SK-N-SH (cell line): ENCODE measurements at regions not wholly inside any gene's neighbourhood (a gene's known extent, or its start where the extent isn't known, plus 50 kb on each side); places are given as distances from the start of the nearest gene placed in this dataset.

ENCODE experiments used
- CTCF ChIA-PET: fragments of 300-600, 350-600 bp; formaldehyde crosslinking; extraction: SDS; loops from one replicate; lab custom pipeline; 2021; lab: Yijun Ruan, JAX
- POLR2A ChIA-PET: fragments of 350-600 bp; sonication (Branson Sonifier 250); formaldehyde crosslinking; extraction: SDS; loops from one replicate; lab custom pipeline; 2020; ENCODE audit warnings: antibody characterized with exemption, inconsistent platforms; lab: Yijun Ruan, JAX
- DNase-seq: peaks from one replicate; pipeline ENCODE4 v3.0.0; 2012
- H2AFZ ChIP-seq: fragments of 200-600 bp; sonication (generic); 2 replicates; pipeline ENCODE4 v1.8.1; 2016; ENCODE audit warnings: antibody characterized with exemption, mild to moderate bottlenecking, low read depth
- H3F3A ChIP-seq: fragments of 200-600 bp; sonication (generic); replicated peaks from 2 replicates; pipeline ENCODE3; 2016; ENCODE audit warnings: antibody characterized with exemption, mild to moderate bottlenecking; ENCODE audit not compliant: insufficient read depth
- H3K27ac ChIP-seq, 2 experiments: fragments of 200-500 bp in 1 of 2; fragments of 200-600 bp in 1 of 2; sonication (Bioruptor generic) in 1 of 2; sonication (generic), shearing (Covaris generic) in 1 of 2; 2 replicates each; pipeline versions ENCODE4 v1.5.1 to v1.6.1; 2014 to 2016; ENCODE audit warnings: low read depth in 2 of 2, inconsistent platforms in 1 of 2, low read length in 1 of 2, mild to moderate bottlenecking in 1 of 2, mixed read lengths in 1 of 2
- H3K27me3 ChIP-seq: fragments of 200-600 bp; sonication (generic), shearing (Covaris generic); 2 replicates; pipeline ENCODE4 v1.6.1; 2016; ENCODE audit warnings: mixed run types; ENCODE audit not compliant: insufficient read depth
- H3K36me3 ChIP-seq, 2 experiments: fragments of 200-500 bp in 1 of 2; fragments of 200-600 bp in 1 of 2; sonication (Bioruptor generic) in 1 of 2; sonication (generic) in 1 of 2; replicated peaks in 1 of 2; 2 replicates each; pipeline versions ENCODE3 to v1.5.1; 2014 to 2016; ENCODE audit warnings: low read length in 1 of 2, mild to moderate bottlenecking in 1 of 2; ENCODE audit not compliant: insufficient read depth in 2 of 2, control insufficient read depth in 1 of 2
- H3K4me1 ChIP-seq, 2 experiments: fragments of 200-500 bp in 1 of 2; fragments of 200-600 bp in 1 of 2; sonication (Bioruptor generic) in 1 of 2; sonication (generic), shearing (Covaris generic) in 1 of 2; 2 replicates each; pipeline versions ENCODE4 v1.5.1 to v1.6.1; 2014 to 2016; ENCODE audit warnings: low read depth in 1 of 2, low read length in 1 of 2, mixed run types in 1 of 2; ENCODE audit not compliant: insufficient read depth in 2 of 2, control insufficient read depth in 1 of 2
- H3K4me2 ChIP-seq: fragments of 200-600 bp; sonication (generic), shearing (Covaris generic); 2 replicates; pipeline ENCODE4 v1.6.1; 2017; ENCODE audit warnings: mixed run types
- H3K4me3 ChIP-seq, 2 experiments: fragments of 200-500 bp in 1 of 2; fragments of 200-600 bp in 1 of 2; sonication (Bioruptor generic) in 1 of 2; sonication (generic), shearing (Covaris generic) in 1 of 2; 2 replicates each; pipeline versions ENCODE4 v1.5.1 to v1.8.1; 2014 to 2016; ENCODE audit warnings: low read depth in 2 of 2, inconsistent platforms in 1 of 2, low read length in 1 of 2, mild to moderate bottlenecking in 1 of 2, mixed read lengths in 1 of 2, moderate library complexity in 1 of 2
- H3K79me2 ChIP-seq: fragments of 200-600 bp; sonication (generic); 2 replicates; pipeline ENCODE4 v1.8.1; 2017; ENCODE audit warnings: mild to moderate bottlenecking; ENCODE audit not compliant: insufficient read depth
- H3K9ac ChIP-seq: fragments of 200-600 bp; sonication (generic); 2 replicates; pipeline ENCODE4 v1.6.1; 2017; ENCODE audit warnings: mixed run types
- H3K9me2 ChIP-seq: fragments of 200-600 bp; sonication (generic); 2 replicates; pipeline ENCODE4 v1.6.1; 2017; ENCODE audit warnings: mixed run types
- H3K9me3 ChIP-seq: fragments of 200-600 bp; sonication (generic); 2 replicates; pipeline ENCODE4 v1.6.1; 2017; ENCODE audit warnings: mixed run types, mild to moderate bottlenecking, moderate library complexity
- H4K20me1 ChIP-seq: fragments of 200-600 bp; sonication (generic); 2 replicates; pipeline ENCODE4 v1.6.1; 2017; ENCODE audit warnings: mild to moderate bottlenecking, mixed run types; ENCODE audit not compliant: insufficient read depth
- FOSL2 ChIP-seq: IDR thresholded peaks from 2 replicates; pipeline ENCODE4 v1.4.0; 2012; ENCODE audit warnings: low read depth, mild to moderate bottlenecking, moderate library complexity, borderline replicate concordance
- RFX5 ChIP-seq: IDR thresholded peaks from 2 replicates; pipeline ENCODE4 v1.6.1; 2012; ENCODE audit warnings: mild to moderate bottlenecking, improper control_type of control experiment, low read length
- TAF1 ChIP-seq: IDR thresholded peaks from 2 replicates; pipeline ENCODE4 v1.6.1; 2012; ENCODE audit warnings: low read depth, mild to moderate bottlenecking, low read length, moderate library complexity, borderline replicate concordance
- TEAD4 ChIP-seq: IDR thresholded peaks from 2 replicates; pipeline ENCODE4 v1.4.0; 2012; ENCODE audit warnings: mild to moderate bottlenecking, borderline replicate concordance; ENCODE audit not compliant: insufficient read depth
- USF1 ChIP-seq: IDR thresholded peaks from 2 replicates; pipeline ENCODE4 v1.4.0; 2012; ENCODE audit warnings: low read depth, borderline replicate concordance
- WGBS: methylation state at CpG from one replicate; pipeline ENCODE4 v1.1.6; 2017; ENCODE audit warnings: low lambda C conversion rate; 5-methylcytosine and 5-hydroxymethylcytosine counted together
- TF ChIP-seq, protein P1 (sequence below): IDR thresholded peaks from 2 replicates; pipeline ENCODE4; 2012
- TF ChIP-seq, protein P2 (sequence below): fragments of 150-350 bp; IDR thresholded peaks from 2 replicates; pipeline ENCODE4 v1.6.1; 2017; ENCODE audit warnings: antibody characterized with exemption, low read length, low read depth, borderline replicate concordance

GRCh38 chr10:43316988-43317387, 50.1 kb upstream of the RASGEF1A start:
- no peaks in the 10 kb centered on the region for H3K79me2 ChIP-seq
- POLR2A ChIA-PET = no interaction called here
- 52% methylated on average over 5 of the region's 5 CpGs for WGBS
- H3K4me1 ChIP-seq = no peaks in the 10 kb centered on the region; a peak in 1 of 4 replicates
- no peaks in the 10 kb centered on the region; the same call in 1 of the 2 replicates for H3K27me3 ChIP-seq
- no peaks in the 10 kb centered on the region for H3K9me3 ChIP-seq
- H2AFZ ChIP-seq = no peak overlapping the region
- H3K36me3 ChIP-seq = no peaks in the 10 kb centered on the region
- H3K4me2 ChIP-seq = no peak overlapping the region
- no peaks in the 10 kb centered on the region for H3F3A ChIP-seq
- CTCF ChIA-PET = no interaction called here
- no peak for DNase-seq
- no peak overlapping the region for H3K9ac ChIP-seq
- no peaks in the 10 kb centered on the region for H3K9me2 ChIP-seq
- TF ChIP-seq TEAD4 = no peak
- TF ChIP-seq, protein P1, sequence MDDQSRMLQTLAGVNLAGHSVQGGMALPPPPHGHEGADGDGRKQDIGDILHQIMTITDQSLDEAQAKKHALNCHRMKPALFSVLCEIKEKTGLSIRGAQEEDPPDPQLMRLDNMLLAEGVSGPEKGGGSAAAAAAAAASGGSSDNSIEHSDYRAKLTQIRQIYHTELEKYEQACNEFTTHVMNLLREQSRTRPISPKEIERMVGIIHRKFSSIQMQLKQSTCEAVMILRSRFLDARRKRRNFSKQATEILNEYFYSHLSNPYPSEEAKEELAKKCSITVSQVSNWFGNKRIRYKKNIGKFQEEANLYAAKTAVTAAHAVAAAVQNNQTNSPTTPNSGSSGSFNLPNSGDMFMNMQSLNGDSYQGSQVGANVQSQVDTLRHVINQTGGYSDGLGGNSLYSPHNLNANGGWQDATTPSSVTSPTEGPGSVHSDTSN = no peak
- no peak for TF ChIP-seq USF1
- no peak for TF ChIP-seq TAF1
- TF ChIP-seq, protein P2, sequence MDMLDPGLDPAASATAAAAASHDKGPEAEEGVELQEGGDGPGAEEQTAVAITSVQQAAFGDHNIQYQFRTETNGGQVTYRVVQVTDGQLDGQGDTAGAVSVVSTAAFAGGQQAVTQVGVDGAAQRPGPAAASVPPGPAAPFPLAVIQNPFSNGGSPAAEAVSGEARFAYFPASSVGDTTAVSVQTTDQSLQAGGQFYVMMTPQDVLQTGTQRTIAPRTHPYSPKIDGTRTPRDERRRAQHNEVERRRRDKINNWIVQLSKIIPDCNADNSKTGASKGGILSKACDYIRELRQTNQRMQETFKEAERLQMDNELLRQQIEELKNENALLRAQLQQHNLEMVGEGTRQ = no peak
- no peak for TF ChIP-seq RFX5
- no peak for TF ChIP-seq FOSL2
- no peak overlapping the region for H3K27ac ChIP-seq
- H4K20me1 ChIP-seq = no peaks in the 10 kb centered on the region
- no peak overlapping the region for H3K4me3 ChIP-seq
